GM10266 (cell line): ENCODE measurements at regions not wholly inside any gene's neighbourhood (a gene's known extent, or its start where the extent isn't known, plus 50 kb on each side); places are given as distances from the start of the nearest gene placed in this dataset.

Experiments used
- DNase-seq: peaks from one replicate; pipeline ENCODE4 v3.0.0; 2012; ENCODE audit errors: extremely low spot score
- CTCF ChIP-seq: IDR thresholded peaks from 2 replicates; pipeline ENCODE4 v1.5.1; 2012; ENCODE audit warnings: mild to moderate bottlenecking, low read depth; ENCODE audit not compliant: control insufficient read depth, insufficient read depth; ENCODE audit errors: missing control alignments

DNA sequence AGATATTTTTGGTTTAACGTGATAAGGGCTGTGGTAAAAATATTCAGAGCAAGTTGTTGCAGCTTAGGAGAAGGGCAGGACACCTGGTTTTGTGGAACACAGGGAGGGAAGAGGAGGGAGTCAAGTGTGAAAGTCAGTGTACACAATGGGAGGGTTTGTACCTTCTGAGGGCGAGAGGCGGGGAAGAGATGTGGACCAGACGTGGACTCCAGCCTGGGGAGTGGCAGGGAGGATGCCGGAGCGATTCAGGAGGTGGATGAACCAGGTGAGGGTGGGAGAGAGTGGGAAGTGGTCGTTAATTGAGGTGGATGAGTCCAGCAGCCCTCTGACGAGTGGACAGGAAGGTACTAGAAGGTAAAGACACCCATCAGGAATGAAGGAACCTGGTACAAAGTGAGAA, 52.2 kb upstream of the IRF2BP2 start:
- DNase-seq: no peak
- TF ChIP-seq CTCF: no peak

DNA sequence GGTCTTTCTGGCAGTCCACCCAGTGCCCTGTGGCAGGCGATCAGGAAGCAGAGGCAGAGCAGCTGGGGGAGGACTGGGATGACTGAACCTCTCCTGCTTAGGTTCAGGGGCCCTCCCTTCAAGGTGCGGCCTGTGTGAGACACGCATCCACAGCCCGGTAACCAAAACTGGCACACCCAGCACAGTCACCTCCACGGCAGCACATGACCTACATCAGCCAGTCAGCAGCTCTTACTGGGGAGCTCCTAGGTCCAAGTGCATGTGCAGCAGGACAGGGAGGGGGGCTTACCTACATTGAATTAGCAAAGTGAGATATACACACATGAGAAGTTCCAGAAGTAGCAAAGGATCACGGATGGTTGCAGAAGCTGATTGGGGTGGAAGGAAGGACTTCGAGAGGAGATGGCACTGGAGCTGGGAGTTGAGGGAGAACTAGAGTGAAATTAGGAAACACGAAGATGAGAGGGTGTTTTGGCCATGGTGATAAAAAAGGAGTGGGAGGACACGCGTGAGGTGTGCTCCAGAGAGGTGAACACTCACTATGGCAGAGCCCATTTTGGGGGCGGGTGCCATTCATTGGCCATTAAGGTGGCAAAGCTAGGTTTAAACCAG, 51.4 kb upstream of the IRF2BP2 start:
- DNase-seq: no peak
- no peak for TF ChIP-seq CTCF

GRCh38 chr1:234660536-234661316, 50.7 kb upstream of the IRF2BP2 start:
- no peak for TF ChIP-seq CTCF
- no peak for DNase-seq
